HFF-Myc (cell line): ENCODE measurements at regions not wholly inside any gene's neighbourhood (a gene's known extent, or its start where the extent isn't known, plus 50 kb on each side); places are given as distances from the start of the nearest gene placed in this dataset.

Experiments
- DNase-seq: peaks from one replicate; pipeline ENCODE4 v3.0.0-alpha.2; 2011; ENCODE audit warnings: low read depth; ENCODE audit errors: extremely low read depth
- H3K4me3 ChIP-seq: replicated peaks from 2 replicates; pipeline ENCODE4 v1.5.1; 2011; ENCODE audit warnings: low read depth, mild to moderate bottlenecking, control low read depth, low read length
- TF ChIP-seq, protein P1 (sequence below): IDR thresholded peaks from 2 replicates; pipeline ENCODE4 v1.5.1; 2012; ENCODE audit warnings: mild to moderate bottlenecking, low read depth, low read length, control low read depth; ENCODE audit errors: missing control alignments

DNA sequence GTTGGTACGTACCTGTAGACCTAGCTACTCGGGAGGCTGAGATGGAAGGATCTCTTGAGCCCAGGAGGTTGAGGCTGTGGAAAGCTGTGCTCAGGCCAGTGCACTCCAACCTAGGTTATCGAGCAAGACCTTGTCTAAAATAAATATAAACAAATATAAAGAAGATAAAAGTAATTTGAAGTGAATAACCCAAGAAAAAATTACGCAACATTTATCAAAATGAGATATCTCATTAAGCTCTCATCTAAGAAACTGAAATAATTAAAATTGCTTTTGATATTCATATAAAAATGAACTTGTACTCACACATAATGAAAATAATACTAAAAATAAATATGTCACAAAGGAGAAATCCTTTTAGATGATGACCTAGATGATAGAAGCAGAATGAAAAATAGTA, 647.1 kb upstream of the NCAM2 start:
- TF ChIP-seq, protein P1, sequence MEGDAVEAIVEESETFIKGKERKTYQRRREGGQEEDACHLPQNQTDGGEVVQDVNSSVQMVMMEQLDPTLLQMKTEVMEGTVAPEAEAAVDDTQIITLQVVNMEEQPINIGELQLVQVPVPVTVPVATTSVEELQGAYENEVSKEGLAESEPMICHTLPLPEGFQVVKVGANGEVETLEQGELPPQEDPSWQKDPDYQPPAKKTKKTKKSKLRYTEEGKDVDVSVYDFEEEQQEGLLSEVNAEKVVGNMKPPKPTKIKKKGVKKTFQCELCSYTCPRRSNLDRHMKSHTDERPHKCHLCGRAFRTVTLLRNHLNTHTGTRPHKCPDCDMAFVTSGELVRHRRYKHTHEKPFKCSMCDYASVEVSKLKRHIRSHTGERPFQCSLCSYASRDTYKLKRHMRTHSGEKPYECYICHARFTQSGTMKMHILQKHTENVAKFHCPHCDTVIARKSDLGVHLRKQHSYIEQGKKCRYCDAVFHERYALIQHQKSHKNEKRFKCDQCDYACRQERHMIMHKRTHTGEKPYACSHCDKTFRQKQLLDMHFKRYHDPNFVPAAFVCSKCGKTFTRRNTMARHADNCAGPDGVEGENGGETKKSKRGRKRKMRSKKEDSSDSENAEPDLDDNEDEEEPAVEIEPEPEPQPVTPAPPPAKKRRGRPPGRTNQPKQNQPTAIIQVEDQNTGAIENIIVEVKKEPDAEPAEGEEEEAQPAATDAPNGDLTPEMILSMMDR: no peak

DNA sequence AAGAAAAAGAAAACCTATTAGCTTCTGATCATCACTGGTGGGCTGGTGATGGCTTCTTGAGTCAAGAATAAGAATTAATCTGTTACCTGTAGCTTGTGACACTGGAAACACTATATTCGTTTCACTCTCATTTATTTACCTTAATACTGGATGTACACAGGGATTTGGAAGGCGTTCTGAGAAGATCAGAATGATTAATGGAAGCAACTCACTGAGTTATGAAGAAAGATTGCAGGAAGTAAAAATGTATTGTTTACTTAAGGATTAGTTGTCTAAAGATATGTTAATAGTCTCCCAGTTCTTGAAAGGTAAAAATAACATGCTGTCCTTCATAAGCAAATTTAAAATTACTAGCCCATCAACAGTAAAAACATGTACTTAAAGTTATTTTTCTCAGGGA, 644.9 kb upstream of the NCAM2 start:
- H3K4me3 ChIP-seq: no peak overlapping the region

More for the DNA sequence above, 647.1 kb upstream of the NCAM2 start:
- no peak for DNase-seq
- no peak overlapping the region for H3K4me3 ChIP-seq

DNA sequence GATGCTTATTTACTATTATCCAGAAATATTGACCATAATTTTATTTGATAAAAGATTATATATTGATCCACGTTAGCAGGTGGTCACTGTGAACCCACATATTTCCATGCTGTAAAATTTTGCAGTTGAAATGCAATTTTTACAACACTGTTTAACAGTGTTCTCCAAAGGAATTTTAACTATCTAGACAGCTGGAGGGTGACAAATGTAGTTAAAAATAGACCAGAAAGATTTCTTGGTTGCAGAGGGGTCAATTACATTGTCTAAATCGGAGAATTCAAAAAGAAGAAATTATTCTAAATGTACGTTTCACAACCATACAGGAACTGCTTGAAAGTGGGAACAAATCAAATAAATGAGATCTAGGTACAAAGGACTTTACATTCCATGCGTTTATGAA, 625.2 kb upstream of the NCAM2 start:
- no peak overlapping the region for H3K4me3 ChIP-seq
- TF ChIP-seq, protein P1: no peak
- DNase-seq: no peak

More for the DNA sequence above, 644.9 kb upstream of the NCAM2 start:
- DNase-seq: no peak
- TF ChIP-seq, protein P1: no peak

- TF ChIP-seq, protein P1: no peak
- no peak for DNase-seq
- no peak overlapping the region for H3K4me3 ChIP-seq
Measured at GRCh38 chr21:20377250-20377649, 621.0 kb upstream of the NCAM2 start.

DNA sequence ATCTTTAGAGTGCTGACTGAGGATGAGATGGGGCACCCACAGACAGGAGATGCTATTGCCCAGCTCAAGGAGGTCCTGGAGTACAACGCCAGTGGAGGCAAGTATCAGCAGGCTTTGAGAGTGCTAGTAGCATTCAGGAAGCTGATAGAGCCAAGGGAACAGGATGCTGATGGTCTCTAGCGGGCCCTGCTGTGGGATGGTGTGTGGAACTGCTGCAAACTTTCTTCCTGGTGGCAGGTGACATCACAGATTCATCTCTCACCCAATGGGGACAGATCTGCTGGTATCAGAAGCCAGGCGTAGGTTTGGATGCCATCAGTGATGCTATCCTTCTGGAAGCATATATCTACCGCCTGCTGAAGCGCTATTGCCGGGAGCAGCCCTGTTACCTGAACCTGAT, 609.8 kb upstream of the NCAM2 start:
- TF ChIP-seq, protein P1: no peak
- no peak for DNase-seq
- H3K4me3 ChIP-seq: no peak overlapping the region

DNA sequence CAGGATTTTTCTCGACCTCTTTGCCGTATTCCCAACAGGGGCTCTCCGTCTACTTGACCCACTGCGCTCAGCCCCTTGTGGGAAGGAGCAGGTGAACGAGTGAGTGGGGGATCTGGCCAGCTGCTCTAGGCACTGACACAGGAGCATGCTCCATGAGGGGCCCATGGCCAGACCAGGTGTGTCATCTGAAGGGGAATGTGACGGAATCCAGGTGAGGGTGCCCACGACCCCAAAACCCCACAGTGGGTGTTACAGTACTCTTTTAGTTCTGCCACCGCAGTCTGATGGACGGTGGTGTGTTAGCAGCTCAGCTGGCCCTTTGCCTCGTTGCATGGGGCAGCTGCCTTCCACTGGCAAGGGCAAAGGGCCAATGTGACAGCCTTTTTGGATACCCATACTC, 601.4 kb upstream of the NCAM2 start:
- TF ChIP-seq, protein P1: no peak
- no peak overlapping the region for H3K4me3 ChIP-seq
- no peak for DNase-seq

GRCh38 chr21:20404915-20405314, 593.3 kb upstream of the NCAM2 start:
- no peak for DNase-seq
- TF ChIP-seq, protein P1: no peak
- no peak overlapping the region for H3K4me3 ChIP-seq
